Hepatocyte (in vitro differentiated cells): ENCODE measurements at regions not wholly inside any gene's neighbourhood (a gene's known extent, or its start where the extent isn't known, plus 50 kb on each side); places are given as distances from the start of the nearest gene placed in this dataset.

Source experiments
- DNase-seq: peaks from one replicate; pipeline ENCODE4 v3.0.0-alpha.2; 2016; ENCODE audit warnings: low spot score
- H2AFZ ChIP-seq: fragments of 200-600 bp; sonication (generic); 2 replicates; pipeline ENCODE4 v1.6.0; 2016; ENCODE audit warnings: antibody characterized with exemption, mild to moderate bottlenecking
- H3K27ac ChIP-seq: fragments of 200-600 bp; sonication (generic); 2 replicates; pipeline ENCODE4 v1.5.1; 2016; ENCODE audit warnings: mild to moderate bottlenecking
- H3K27me3 ChIP-seq: fragments of 200-600 bp; sonication (generic); 2 replicates; pipeline ENCODE4 v1.6.1; 2016
- H3K36me3 ChIP-seq: fragments of 200-600 bp; sonication (generic); replicated peaks from 2 replicates; pipeline ENCODE4 v1.5.1; 2016; ENCODE audit warnings: low read depth; ENCODE audit not compliant: insufficient read depth
- H3K4me1 ChIP-seq: fragments of 200-600 bp; sonication (generic); 2 replicates; pipeline ENCODE4 v1.5.1; 2016; ENCODE audit warnings: mild to moderate bottlenecking, moderate library complexity; ENCODE audit not compliant: insufficient read depth
- H3K4me2 ChIP-seq: fragments of 200-600 bp; sonication (generic); 2 replicates; pipeline ENCODE4 v1.6.0; 2016
- H3K4me3 ChIP-seq: fragments of 200-600 bp; sonication (generic); 2 replicates; pipeline ENCODE4 v1.5.1; 2016; ENCODE audit warnings: mild to moderate bottlenecking
- H3K79me2 ChIP-seq: fragments of 200-600 bp; sonication (generic); 2 replicates; pipeline ENCODE4 v1.6.0; 2017; ENCODE audit warnings: mild to moderate bottlenecking
- H3K9me2 ChIP-seq: fragments of 200-600 bp; sonication (generic); replicated peaks from 2 replicates; pipeline ENCODE4 v1.6.0; 2017; ENCODE audit warnings: mild to moderate bottlenecking; ENCODE audit not compliant: insufficient read depth
- H3K9me3 ChIP-seq: fragments of 200-600 bp; sonication (generic); 2 replicates; pipeline ENCODE4 v1.5.1; 2016; ENCODE audit warnings: low read depth, mild to moderate bottlenecking
- H4K20me1 ChIP-seq: fragments of 200-600 bp; sonication (generic); 2 replicates; pipeline ENCODE4 v1.6.0; 2016; ENCODE audit warnings: mild to moderate bottlenecking; ENCODE audit not compliant: insufficient read depth, poor library complexity, severe bottlenecking
- CTCF ChIP-seq: fragments of 200-600 bp; sonication (generic); IDR thresholded peaks from 2 replicates; pipeline ENCODE4 v1.5.1; 2016; ENCODE audit warnings: antibody characterized with exemption, mild to moderate bottlenecking; ENCODE audit not compliant: poor library complexity
- EZH2 ChIP-seq: fragments of 200-600 bp; sonication (generic); IDR thresholded peaks from 2 replicates; pipeline ENCODE4 v1.6.1; 2016; ENCODE audit warnings: antibody characterized with exemption, mild to moderate bottlenecking, borderline replicate concordance
- EZH2phosphoT487 ChIP-seq: fragments of 200-600 bp; sonication (generic); IDR thresholded peaks from one replicate; pipeline ENCODE4 v1.6.1; 2018; ENCODE audit warnings: antibody characterized with exemption, mild to moderate bottlenecking, low read depth, moderate library complexity; ENCODE audit not compliant: unreplicated experiment, severe bottlenecking
- WGBS: methylation state at CpG from one replicate; pipeline ENCODE4 v1.1.6; 2016; ENCODE audit warnings: low lambda C conversion rate; ENCODE audit errors: missing lambda C conversion rate; 5-methylcytosine and 5-hydroxymethylcytosine counted together

DNA sequence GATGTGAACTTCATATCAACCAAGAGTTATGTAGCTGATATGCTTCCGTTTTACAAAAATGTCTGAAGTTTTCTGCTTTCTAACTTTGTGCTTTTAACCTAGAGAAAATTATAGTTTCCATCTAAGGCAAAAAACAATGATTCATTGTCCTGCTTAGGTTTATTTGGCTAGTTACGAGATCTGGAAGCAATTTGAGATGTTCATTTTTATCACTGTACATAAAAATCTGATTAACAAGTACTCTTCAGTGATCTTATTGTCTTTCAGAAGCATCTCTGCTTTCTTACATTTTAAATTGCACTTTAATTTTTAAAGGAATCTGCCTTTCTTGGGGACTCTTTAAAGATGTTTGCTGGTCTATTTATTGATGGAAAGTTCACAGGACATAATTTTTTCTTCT, 188.1 kb downstream of the RFC3 start:
- Histone ChIP-seq H2AFZ (no peak overlapping the region), H3K36me3 (no peaks in the 10 kb centered on the region), H3K4me3 (no peak overlapping the region), H3K4me1 (peaks cover under 1% of the 10 kb centered on the region), H3K9me2 (no peaks in the 10 kb centered on the region), H3K9me3 (no peaks in the 10 kb centered on the region), H3K79me2 (no peaks in the 10 kb centered on the region), H3K27ac (no peak overlapping the region), H3K4me2 (no peak overlapping the region), H4K20me1 (no peaks in the 10 kb centered on the region), H3K27me3 (no peaks in the 10 kb centered on the region)
- no peak for TF ChIP-seq EZH2
- no peak for TF ChIP-seq EZH2phosphoT487
- no peak for TF ChIP-seq CTCF
- DNase-seq, result no peak
- 62% methylated on average over 2 of the region's 2 CpGs for WGBS

GRCh38 chr13:34011552-34012085, 193.7 kb downstream of the RFC3 start:
- DNase-seq, result peak; percentile 58
- H3K27ac ChIP-seq, result peak overlapping the region; percentile 39
- no peaks in the 10 kb centered on the region for H3K36me3 ChIP-seq
- no peaks in the 10 kb centered on the region for H3K27me3 ChIP-seq
- no peaks in the 10 kb centered on the region for H4K20me1 ChIP-seq
- H3K4me1 ChIP-seq, result no peaks in the 10 kb centered on the region
- H3K4me2 ChIP-seq, result peak overlapping the region; percentile 45
- 48% methylated on average over 11 of the region's 11 CpGs for WGBS
- TF ChIP-seq CTCF, result no peak
- no peaks in the 10 kb centered on the region for H3K79me2 ChIP-seq
- H2AFZ ChIP-seq, result no peak overlapping the region
- no peaks in the 10 kb centered on the region for H3K9me3 ChIP-seq
- H3K9me2 ChIP-seq, result no peaks in the 10 kb centered on the region
- no peak overlapping the region for H3K4me3 ChIP-seq

- H3K79me2 ChIP-seq, result no peaks in the 10 kb centered on the region
- TF ChIP-seq EZH2phosphoT487 (no peak), CTCF (no peak), EZH2 (no peak)
Measured at GRCh38 chr13:34012382-34012781, 194.4 kb downstream of the RFC3 start.

GRCh38 chr13:34013061-34013460, 195.1 kb downstream of the RFC3 start:
- WGBS, result 93% methylated on average over 6 of the region's 6 CpGs
- Histone ChIP-seq H3K4me3 (no peak overlapping the region), H3K36me3 (no peaks in the 10 kb centered on the region), H3K4me2 (no peak overlapping the region), H3K27me3 (no peaks in the 10 kb centered on the region), H3K79me2 (no peaks in the 10 kb centered on the region), H3K9me2 (no peaks in the 10 kb centered on the region), H3K27ac (no peak overlapping the region), H2AFZ (no peak overlapping the region), H3K4me1 (no peaks in the 10 kb centered on the region), H3K9me3 (no peaks in the 10 kb centered on the region), H4K20me1 (no peaks in the 10 kb centered on the region)
- TF ChIP-seq CTCF (no peak), EZH2 (no peak), EZH2phosphoT487 (no peak)
- no peak for DNase-seq

More at GRCh38 chr13:34012382-34012781, 194.4 kb downstream of the RFC3 start:
- no peak for DNase-seq
- H3K27me3 ChIP-seq, result no peaks in the 10 kb centered on the region
- H2AFZ ChIP-seq, result no peak overlapping the region
- 78% methylated on average over 2 of the region's 2 CpGs for WGBS
- no peaks in the 10 kb centered on the region for H3K4me1 ChIP-seq
- H3K27ac ChIP-seq, result peak overlapping the region; percentile 1
- no peaks in the 10 kb centered on the region for H3K9me2 ChIP-seq
- no peaks in the 10 kb centered on the region for H4K20me1 ChIP-seq
- peak overlapping the region; percentile 4 for H3K4me2 ChIP-seq
- H3K36me3 ChIP-seq, result no peaks in the 10 kb centered on the region
- no peak overlapping the region for H3K4me3 ChIP-seq
- H3K9me3 ChIP-seq, result no peaks in the 10 kb centered on the region
